Mesenchymal stem cell (in vitro differentiated cells and primary cell): ENCODE measurements at regions not wholly inside any gene's neighbourhood (a gene's known extent, or its start where the extent isn't known, plus 50 kb on each side); places are given as distances from the start of the nearest gene placed in this dataset.

Experiments
- DNase-seq: peaks from one replicate; pipeline ENCODE4 v3.0.0-alpha.2; 2013
- H2AFZ ChIP-seq: one replicate; pipeline ENCODE4 v1.6.1; 2013; ENCODE audit warnings: low read depth, mild to moderate bottlenecking, control low read depth, inconsistent platforms, low read length, moderate library complexity
- H2AK5ac ChIP-seq: 2 replicates; pipeline ENCODE4 v1.6.1; 2013; ENCODE audit warnings: low read length, moderate library complexity, mild to moderate bottlenecking, inconsistent platforms; ENCODE audit not compliant: severe bottlenecking
- H2BK120ac ChIP-seq: one replicate; pipeline ENCODE4 v1.6.1; 2013; ENCODE audit warnings: low read depth, mild to moderate bottlenecking, inconsistent platforms, low read length, moderate library complexity
- H2BK12ac ChIP-seq, 2 experiments: one replicate each; pipeline ENCODE4 v1.6.1; 2013; ENCODE audit warnings: inconsistent platforms in 2 of 2, low read length in 2 of 2, mild to moderate bottlenecking in 2 of 2, moderate library complexity in 2 of 2, control low read depth in 1 of 2
- H2BK15ac ChIP-seq: one replicate; pipeline ENCODE4 v1.6.1; 2013; ENCODE audit warnings: mild to moderate bottlenecking, low read depth, inconsistent platforms; ENCODE audit not compliant: poor library complexity, severe bottlenecking
- H2BK5ac ChIP-seq: 2 replicates; pipeline ENCODE4 v1.6.1; 2013; ENCODE audit warnings: low read depth, mild to moderate bottlenecking, low read length, control low read depth, inconsistent platforms; ENCODE audit not compliant: poor library complexity, severe bottlenecking
- H3K14ac ChIP-seq, 2 experiments: one replicate each; pipeline ENCODE4 v1.6.1; 2013; ENCODE audit warnings: inconsistent platforms in 2 of 2, low read length in 2 of 2, control low read depth in 1 of 2, mild to moderate bottlenecking in 1 of 2, moderate library complexity in 1 of 2
- H3K18ac ChIP-seq, 2 experiments: one replicate each; pipeline ENCODE4 v1.6.1; 2013; ENCODE audit warnings: inconsistent platforms in 2 of 2, low read length in 2 of 2, control low read depth in 1 of 2, low read depth in 1 of 2, mild to moderate bottlenecking in 1 of 2
- H3K23ac ChIP-seq, 2 experiments: one replicate each; pipeline ENCODE4 v1.6.1; 2013; ENCODE audit warnings: inconsistent platforms in 2 of 2, low read length in 2 of 2, mild to moderate bottlenecking in 2 of 2, moderate library complexity in 2 of 2, control low read depth in 1 of 2
- H3K27ac ChIP-seq: 2 replicates; pipeline ENCODE4 v1.5.1; 2013; ENCODE audit warnings: mild to moderate bottlenecking, moderate library complexity, low read length, control low read depth, inconsistent platforms; ENCODE audit not compliant: poor library complexity, severe bottlenecking
- H3K27me3 ChIP-seq, 2 experiments: 2 replicates each; pipeline versions ENCODE4 v1.6.1 to v1.7.0; 2013; ENCODE audit warnings: low read length in 2 of 2, mild to moderate bottlenecking in 2 of 2, moderate library complexity in 2 of 2, control low read depth in 1 of 2, inconsistent platforms in 1 of 2; ENCODE audit not compliant: control insufficient read depth in 1 of 2, insufficient read depth in 1 of 2
- H3K36me3 ChIP-seq, 2 experiments: 2 replicates each; pipeline versions ENCODE4 v1.6.1 to v1.7.0; 2013; ENCODE audit warnings: low read length in 2 of 2, control low read depth in 1 of 2, inconsistent platforms in 1 of 2, low read depth in 1 of 2, mild to moderate bottlenecking in 1 of 2; ENCODE audit not compliant: insufficient read depth in 2 of 2, control insufficient read depth in 1 of 2
- H3K4ac ChIP-seq, 2 experiments: one replicate each; pipeline ENCODE4 v1.6.1; 2013; ENCODE audit warnings: inconsistent platforms in 2 of 2, low read length in 2 of 2, mild to moderate bottlenecking in 2 of 2, moderate library complexity in 2 of 2, control low read depth in 1 of 2, low read depth in 1 of 2
- H3K4me1 ChIP-seq: 2 replicates; pipeline ENCODE4 v1.6.1; 2013; ENCODE audit warnings: low read depth, low read length, control low read depth; ENCODE audit not compliant: control insufficient read depth, insufficient read depth
- H3K4me2 ChIP-seq: 2 replicates; pipeline ENCODE4 v1.6.1; 2013; ENCODE audit warnings: low read length, mild to moderate bottlenecking, inconsistent platforms; ENCODE audit not compliant: poor library complexity, severe bottlenecking
- H3K4me3 ChIP-seq, 2 experiments: 2 replicates each; pipeline versions ENCODE4 v1.5.1 to v1.7.0; 2013; ENCODE audit warnings: low read length in 2 of 2, mild to moderate bottlenecking in 2 of 2, control low read depth in 1 of 2, low read depth in 1 of 2; ENCODE audit not compliant: insufficient read depth in 1 of 2
- H3K79me1 ChIP-seq: replicated peaks from 2 replicates; pipeline ENCODE4 v1.6.1; 2013; ENCODE audit warnings: mild to moderate bottlenecking, control low read depth, low read length, inconsistent platforms; ENCODE audit not compliant: poor library complexity, severe bottlenecking
- H3K9ac ChIP-seq: 2 replicates; pipeline ENCODE4 v1.7.0; 2013; ENCODE audit warnings: mild to moderate bottlenecking, low read length, moderate library complexity
- H3K9me3 ChIP-seq: 2 replicates; pipeline ENCODE4 v1.7.0; 2013; ENCODE audit warnings: mild to moderate bottlenecking, low read length; ENCODE audit not compliant: control insufficient read depth
- H4K8ac ChIP-seq: one replicate; pipeline ENCODE4 v1.6.1; 2013; ENCODE audit warnings: inconsistent platforms, mild to moderate bottlenecking, low read length, moderate library complexity
- H4K91ac ChIP-seq: one replicate; pipeline ENCODE4 v1.6.1; 2013; ENCODE audit warnings: mild to moderate bottlenecking, low read length, inconsistent platforms
- WGBS: methylation state at CpG from one replicate; pipeline ENCODE4 v1.1.7; 2013; ENCODE audit warnings: mixed read lengths; 5-methylcytosine and 5-hydroxymethylcytosine counted together

DNA sequence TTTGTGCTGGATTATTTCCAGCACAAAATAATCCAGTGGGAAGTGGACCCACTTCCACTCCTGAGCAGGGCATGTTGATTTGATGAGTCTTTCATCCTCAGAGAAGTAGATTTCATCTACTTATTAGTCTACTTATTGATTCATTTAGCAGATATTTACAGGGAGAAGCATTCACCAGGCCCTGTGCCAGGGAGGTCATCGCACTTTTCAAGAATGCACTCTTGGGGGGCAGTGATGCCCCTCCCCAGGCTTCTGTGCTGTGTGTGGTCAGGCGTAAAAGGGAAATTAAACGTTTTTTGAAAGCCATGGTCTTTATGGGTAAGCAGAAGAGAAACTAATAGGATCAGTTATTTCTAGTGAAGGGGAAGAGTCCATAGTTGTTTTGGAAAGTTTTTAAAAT, 610.7 kb upstream of the TMEM132C start:
- no peak overlapping the region for H4K8ac ChIP-seq
- no peak overlapping the region for H2BK12ac ChIP-seq
- no peaks in the 10 kb centered on the region for H3K4me1 ChIP-seq
- H2AFZ ChIP-seq, result no peak overlapping the region
- H2BK15ac ChIP-seq, result no peak overlapping the region
- no peak overlapping the region for H2AK5ac ChIP-seq
- H3K79me1 ChIP-seq, result no peaks in the 10 kb centered on the region
- H4K91ac ChIP-seq, result no peak overlapping the region
- H3K27me3 ChIP-seq, result no peaks in the 10 kb centered on the region
- H2BK5ac ChIP-seq, result no peak overlapping the region
- H3K4ac ChIP-seq, result no peak overlapping the region
- H2BK120ac ChIP-seq, result no peak overlapping the region
- H3K4me2 ChIP-seq, result no peak overlapping the region
- no peak overlapping the region for H3K18ac ChIP-seq
- H3K4me3 ChIP-seq, result no peak overlapping the region
- no peak overlapping the region for H3K27ac ChIP-seq
- 72% methylated on average over 3 of the region's 3 CpGs for WGBS
- no peaks in the 10 kb centered on the region for H3K9me3 ChIP-seq
- no peak overlapping the region for H3K9ac ChIP-seq
- no peak for DNase-seq
- no peak overlapping the region for H3K14ac ChIP-seq
- no peaks in the 10 kb centered on the region for H3K36me3 ChIP-seq
- H3K23ac ChIP-seq, result no peak overlapping the region

DNA sequence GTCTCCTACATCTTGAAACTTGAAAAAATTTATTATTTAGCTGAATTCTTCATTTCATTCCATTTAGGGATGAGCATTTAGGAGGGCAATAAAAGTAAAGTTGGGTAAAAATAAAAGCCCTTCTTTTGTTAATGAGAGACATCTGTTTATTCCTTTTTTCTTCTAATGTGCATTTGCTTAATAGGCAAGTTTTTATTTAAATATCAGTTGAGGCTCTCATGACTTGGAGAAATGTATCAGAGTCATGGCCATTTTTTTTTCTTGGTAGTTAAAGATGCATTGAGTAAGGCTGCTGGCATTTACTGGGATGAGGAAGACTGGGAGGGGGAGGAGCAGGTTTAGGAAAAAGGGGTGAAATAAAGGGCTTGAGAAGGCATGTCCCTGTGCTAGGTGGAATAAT, 609.9 kb upstream of the TMEM132C start:
- no peak for DNase-seq
- Histone ChIP-seq H3K4me3 (no peak overlapping the region), H2BK12ac (no peak overlapping the region), H3K36me3 (no peaks in the 10 kb centered on the region), H2BK15ac (no peak overlapping the region), H3K4me1 (no peaks in the 10 kb centered on the region), H4K91ac (no peak overlapping the region), H3K18ac (no peak overlapping the region), H4K8ac (no peak overlapping the region), H3K9ac (no peak overlapping the region), H3K4ac (no peak overlapping the region), H2BK120ac (no peak overlapping the region), H3K23ac (no peak overlapping the region), H2AFZ (no peak overlapping the region), H3K4me2 (no peak overlapping the region), H3K79me1 (no peaks in the 10 kb centered on the region), H2BK5ac (no peak overlapping the region), H2AK5ac (no peak overlapping the region), H3K14ac (no peak overlapping the region), H3K9me3 (no peaks in the 10 kb centered on the region), H3K27ac (no peak overlapping the region), H3K27me3 (no peaks in the 10 kb centered on the region)

DNA sequence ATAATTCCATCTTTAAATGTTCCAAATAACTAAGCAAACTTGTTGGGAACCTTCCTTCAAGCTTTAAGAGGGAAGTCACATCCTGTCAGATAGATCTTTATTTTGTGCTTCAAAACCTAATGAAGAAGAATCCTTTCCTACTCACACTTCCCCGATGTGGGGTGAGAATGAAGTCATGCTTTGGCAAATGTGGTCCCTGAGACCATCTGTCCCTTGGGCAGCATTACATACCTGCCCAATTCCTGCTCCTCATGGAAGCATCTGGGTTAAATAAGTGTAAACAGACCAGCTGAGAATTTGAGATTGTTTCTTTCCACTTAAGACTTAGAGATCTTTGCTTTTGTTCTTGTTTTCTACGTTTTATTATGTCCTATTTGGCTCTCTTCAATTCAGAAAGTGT, 606.0 kb upstream of the TMEM132C start:
- Histone ChIP-seq H3K27me3 (peaks cover 0 to 5% of the 10 kb centered on the region in 2 experiments), H3K27ac (no peak overlapping the region), H2AK5ac (no peak overlapping the region), H2BK120ac (no peak overlapping the region), H3K14ac (no peak overlapping the region), H3K79me1 (no peaks in the 10 kb centered on the region), H2BK12ac (no peak overlapping the region), H3K9ac (no peak overlapping the region), H3K36me3 (no peaks in the 10 kb centered on the region), H2BK5ac (no peak overlapping the region), H4K8ac (no peak overlapping the region), H3K4ac (no peak overlapping the region), H2BK15ac (no peak overlapping the region), H4K91ac (no peak overlapping the region), H3K23ac (no peak overlapping the region), H3K4me1 (no peaks in the 10 kb centered on the region), H3K4me2 (no peak overlapping the region), H2AFZ (no peak overlapping the region), H3K9me3 (no peaks in the 10 kb centered on the region), H3K18ac (no peak overlapping the region), H3K4me3 (no peak overlapping the region)
- 33% methylated on average over 1 of the region's 2 CpGs for WGBS
- DNase-seq, result no peak

DNA sequence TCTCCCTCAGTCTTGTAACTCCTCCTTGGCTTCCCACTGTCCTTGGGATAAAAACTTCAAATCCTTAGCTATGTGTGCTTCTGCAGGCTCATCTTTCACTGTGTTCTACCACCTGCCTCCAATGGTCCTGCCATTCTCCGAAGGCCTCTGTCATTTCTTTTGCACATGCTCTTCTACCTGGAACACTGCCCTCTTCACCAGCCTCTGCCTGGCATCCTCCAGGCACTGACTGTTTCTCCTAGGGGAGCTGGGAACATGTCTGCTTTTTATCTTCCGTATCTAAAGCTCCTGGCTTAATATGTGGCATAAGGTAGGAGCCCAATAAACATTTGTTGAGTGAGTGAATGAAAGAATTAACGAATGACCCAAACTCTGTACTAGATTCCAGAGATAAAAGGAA, 603.3 kb upstream of the TMEM132C start:
- no peaks in the 10 kb centered on the region for H3K79me1 ChIP-seq
- no peak overlapping the region for H3K4me3 ChIP-seq
- no peak overlapping the region for H2BK5ac ChIP-seq
- peaks cover 0 to 5% of the 10 kb centered on the region in 2 experiments for H3K27me3 ChIP-seq
- H2BK12ac ChIP-seq, result no peak overlapping the region
- H2BK15ac ChIP-seq, result no peak overlapping the region
- no peak overlapping the region for H3K9ac ChIP-seq
- no peak overlapping the region for H2BK120ac ChIP-seq
- no peak overlapping the region for H4K91ac ChIP-seq
- DNase-seq, result no peak
- H3K4ac ChIP-seq, result no peak overlapping the region
- H2AK5ac ChIP-seq, result no peak overlapping the region
- H3K14ac ChIP-seq, result no peak overlapping the region
- no peak overlapping the region for H2AFZ ChIP-seq
- no peak overlapping the region for H3K27ac ChIP-seq
- no peak overlapping the region for H4K8ac ChIP-seq
- WGBS, result 70% methylated on average over 3 of the region's 3 CpGs
- H3K9me3 ChIP-seq, result no peaks in the 10 kb centered on the region
- H3K23ac ChIP-seq, result no peak overlapping the region
- no peaks in the 10 kb centered on the region for H3K4me1 ChIP-seq
- H3K18ac ChIP-seq, result no peak overlapping the region
- no peaks in the 10 kb centered on the region for H3K36me3 ChIP-seq
- no peak overlapping the region for H3K4me2 ChIP-seq
